Calu3 (cell line): ENCODE measurements at regions not wholly inside any gene's neighbourhood (a gene's known extent, or its start where the extent isn't known, plus 50 kb on each side); places are given as distances from the start of the nearest gene placed in this dataset.

Source experiments
- BruUV-seq: library from RNA; stranded (reverse); fragments of 400-500 nt; replicated peaks from 2 replicates; lab custom pipeline; 2021; lab: Mats Ljungman, UMichigan
- CTCF ChIA-PET: fragments of 300-600 bp; sonication (Branson Sonifier 250); formaldehyde crosslinking; loops from one replicate; lab custom pipeline; 2022; ENCODE audit warnings: antibody characterized with exemption; lab: Charles Lee
- DNase-seq: peaks from one replicate; pipeline ENCODE4 v3.0.0; 2022
- H3K27ac Mint-ChIP-seq: one replicate; pipeline ENCODE4 v1.8.0; 2022; ENCODE audit warnings: mixed read lengths; ENCODE audit not compliant: unreplicated experiment
- H3K27me3 Mint-ChIP-seq: one replicate; pipeline ENCODE4 v1.8.0; 2022; ENCODE audit warnings: mixed read lengths; ENCODE audit not compliant: unreplicated experiment
- H3K36me3 Mint-ChIP-seq: one replicate; pipeline ENCODE4 v1.8.0; 2022; ENCODE audit warnings: mild to moderate bottlenecking, moderate library complexity, mixed read lengths; ENCODE audit not compliant: insufficient read depth, unreplicated experiment
- H3K4me1 Mint-ChIP-seq: one replicate; pipeline ENCODE4 v1.8.0; 2022; ENCODE audit warnings: mild to moderate bottlenecking, low read depth, mixed read lengths; ENCODE audit not compliant: unreplicated experiment
- H3K4me3 Mint-ChIP-seq: one replicate; pipeline ENCODE4 v1.8.0; 2022; ENCODE audit warnings: mild to moderate bottlenecking, low read depth, moderate library complexity, mixed read lengths; ENCODE audit not compliant: unreplicated experiment
- H3K9me3 Mint-ChIP-seq: one replicate; pipeline ENCODE4 v1.8.0; 2022; ENCODE audit warnings: low read depth, mixed read lengths; ENCODE audit not compliant: unreplicated experiment
- intact Hi-C: fragments of 100-400 bp; cut with micrococcal nuclease; formaldehyde crosslinking; loops from one replicate; pipeline ENCODE4 v1.10.0; 2022; ENCODE audit not compliant: unreplicated experiment
- TF ChIP-seq, protein P1 (sequence below): fragments of 200-600 bp; IDR thresholded peaks from one replicate; pipeline ENCODE4 v1.8.0; 2022; ENCODE audit warnings: antibody characterized with exemption; ENCODE audit not compliant: unreplicated experiment

DNA sequence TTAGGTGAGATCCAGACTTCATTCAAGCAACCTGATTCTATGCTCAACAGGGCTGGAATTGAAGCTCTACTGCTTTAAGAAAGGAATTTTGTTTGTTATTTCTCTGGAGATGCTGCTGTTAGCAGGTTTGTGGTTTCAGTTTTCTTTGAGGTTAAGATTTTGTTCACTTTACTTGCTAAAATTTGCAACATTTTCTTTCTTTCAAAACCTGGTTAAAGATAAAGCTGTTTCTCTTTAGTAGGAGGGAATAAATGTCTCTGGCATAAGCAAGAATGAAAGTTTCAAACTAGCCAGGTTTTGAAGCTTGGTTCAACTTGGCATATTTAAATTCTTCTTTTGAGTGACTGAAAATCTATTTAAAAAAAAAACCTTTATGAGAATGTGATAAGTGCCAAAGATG, 660.6 kb upstream of the NR3C2 start:
- no peaks in the 10 kb centered on the region for H3K4me1 Mint-ChIP-seq
- BruUV-seq: no TSS peak
- peaks cover 12% of the 10 kb centered on the region for H3K9me3 Mint-ChIP-seq
- no peaks in the 10 kb centered on the region for H3K36me3 Mint-ChIP-seq
- H3K4me3 Mint-ChIP-seq: no peak overlapping the region
- no peak for DNase-seq
- CTCF ChIA-PET: interaction anchor here (0.7 kb wide), 1 partner anchor 28 kb away, joined by 4 read pairs; no protein-coding TSS in a partner anchor
- intact Hi-C loops: no loop called here
- no peak overlapping the region for H3K27ac Mint-ChIP-seq
- TF ChIP-seq, protein P1, sequence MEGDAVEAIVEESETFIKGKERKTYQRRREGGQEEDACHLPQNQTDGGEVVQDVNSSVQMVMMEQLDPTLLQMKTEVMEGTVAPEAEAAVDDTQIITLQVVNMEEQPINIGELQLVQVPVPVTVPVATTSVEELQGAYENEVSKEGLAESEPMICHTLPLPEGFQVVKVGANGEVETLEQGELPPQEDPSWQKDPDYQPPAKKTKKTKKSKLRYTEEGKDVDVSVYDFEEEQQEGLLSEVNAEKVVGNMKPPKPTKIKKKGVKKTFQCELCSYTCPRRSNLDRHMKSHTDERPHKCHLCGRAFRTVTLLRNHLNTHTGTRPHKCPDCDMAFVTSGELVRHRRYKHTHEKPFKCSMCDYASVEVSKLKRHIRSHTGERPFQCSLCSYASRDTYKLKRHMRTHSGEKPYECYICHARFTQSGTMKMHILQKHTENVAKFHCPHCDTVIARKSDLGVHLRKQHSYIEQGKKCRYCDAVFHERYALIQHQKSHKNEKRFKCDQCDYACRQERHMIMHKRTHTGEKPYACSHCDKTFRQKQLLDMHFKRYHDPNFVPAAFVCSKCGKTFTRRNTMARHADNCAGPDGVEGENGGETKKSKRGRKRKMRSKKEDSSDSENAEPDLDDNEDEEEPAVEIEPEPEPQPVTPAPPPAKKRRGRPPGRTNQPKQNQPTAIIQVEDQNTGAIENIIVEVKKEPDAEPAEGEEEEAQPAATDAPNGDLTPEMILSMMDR: no peak
- H3K27me3 Mint-ChIP-seq: no peaks in the 10 kb centered on the region

DNA sequence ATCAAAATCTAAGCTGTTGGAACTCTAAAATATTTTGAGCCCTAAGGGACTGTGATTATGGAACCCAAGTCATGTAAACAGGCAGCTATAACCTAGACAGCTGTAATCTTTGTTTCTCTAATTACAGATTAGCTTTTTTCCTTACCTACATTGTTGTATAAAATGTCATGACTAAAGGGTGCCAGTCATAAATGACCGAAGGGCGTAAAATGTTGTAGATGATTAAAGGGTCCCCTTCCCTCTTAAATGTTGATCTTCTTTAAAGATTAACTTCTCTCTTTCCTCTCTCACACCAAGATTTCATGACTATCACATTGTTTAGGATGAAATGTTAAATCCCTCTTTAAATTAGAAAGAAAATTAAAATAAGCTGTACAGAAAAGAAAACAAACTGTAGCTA, 659.4 kb upstream of the NR3C2 start:
- H3K27ac Mint-ChIP-seq: no peak overlapping the region
- TF ChIP-seq, protein P1: no peak
- BruUV-seq: no TSS peak
- no peak overlapping the region for H3K4me3 Mint-ChIP-seq
- intact Hi-C loops: no loop called here
- H3K9me3 Mint-ChIP-seq: peaks cover 12% of the 10 kb centered on the region
- CTCF ChIA-PET: no interaction called here
- no peaks in the 10 kb centered on the region for H3K36me3 Mint-ChIP-seq
- no peaks in the 10 kb centered on the region for H3K27me3 Mint-ChIP-seq
- no peaks in the 10 kb centered on the region for H3K4me1 Mint-ChIP-seq
- DNase-seq: no peak

DNA sequence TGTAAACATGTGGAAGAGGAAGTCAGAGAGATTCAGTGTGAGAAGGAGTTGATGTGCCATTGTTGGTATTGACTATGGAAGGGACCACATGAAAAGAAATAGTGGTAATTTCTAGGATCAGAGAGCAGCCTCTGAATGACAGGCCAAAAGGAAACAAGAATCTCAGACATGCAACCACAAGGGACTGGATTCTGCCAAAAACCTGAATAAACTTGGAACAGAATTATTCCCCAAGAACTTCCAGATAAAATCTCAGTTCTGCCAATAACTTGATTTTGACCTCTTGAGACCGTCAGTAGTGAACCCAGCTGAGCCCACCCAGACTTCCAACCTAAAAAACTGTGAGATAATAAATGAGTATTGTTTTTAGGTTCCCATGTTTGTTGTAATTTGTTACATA, 653.6 kb upstream of the NR3C2 start:
- TF ChIP-seq, protein P1: no peak
- Mint-ChIP-seq H3K4me1 (no peaks in the 10 kb centered on the region), H3K4me3 (no peak overlapping the region), H3K27me3 (no peaks in the 10 kb centered on the region), H3K36me3 (no peaks in the 10 kb centered on the region), H3K9me3 (peaks cover 25% of the 10 kb centered on the region), H3K27ac (no peak overlapping the region)
- CTCF ChIA-PET: no interaction called here
- intact Hi-C loops: no loop called here
- DNase-seq: no peak
- BruUV-seq: no TSS peak

DNA sequence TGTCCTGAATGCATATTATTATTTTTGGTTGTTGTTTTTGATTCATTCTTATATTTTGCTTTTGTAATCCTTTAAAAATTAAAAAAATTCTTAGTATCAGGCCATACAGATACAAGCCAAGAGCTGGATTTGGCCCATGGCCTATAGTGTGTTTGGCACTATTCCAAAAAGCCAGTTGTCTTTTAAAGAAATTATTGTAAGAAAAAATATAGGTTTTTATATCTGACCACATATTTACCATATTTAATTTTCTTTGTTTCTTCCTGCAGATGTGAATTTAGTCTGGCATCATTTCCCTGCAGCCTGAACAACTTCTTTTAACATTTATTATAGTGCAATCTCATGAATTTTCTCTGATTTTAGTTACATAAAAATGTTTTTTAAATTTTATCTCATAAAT, 652.8 kb upstream of the NR3C2 start:
- Mint-ChIP-seq H3K36me3 (no peaks in the 10 kb centered on the region), H3K27ac (no peak overlapping the region), H3K4me1 (no peaks in the 10 kb centered on the region), H3K9me3 (peaks cover 22% of the 10 kb centered on the region), H3K4me3 (no peak overlapping the region), H3K27me3 (no peaks in the 10 kb centered on the region)
- intact Hi-C loops: no loop called here
- TF ChIP-seq, protein P1: no peak
- no TSS peak for BruUV-seq
- no peak for DNase-seq
- CTCF ChIA-PET: no interaction called here

DNA sequence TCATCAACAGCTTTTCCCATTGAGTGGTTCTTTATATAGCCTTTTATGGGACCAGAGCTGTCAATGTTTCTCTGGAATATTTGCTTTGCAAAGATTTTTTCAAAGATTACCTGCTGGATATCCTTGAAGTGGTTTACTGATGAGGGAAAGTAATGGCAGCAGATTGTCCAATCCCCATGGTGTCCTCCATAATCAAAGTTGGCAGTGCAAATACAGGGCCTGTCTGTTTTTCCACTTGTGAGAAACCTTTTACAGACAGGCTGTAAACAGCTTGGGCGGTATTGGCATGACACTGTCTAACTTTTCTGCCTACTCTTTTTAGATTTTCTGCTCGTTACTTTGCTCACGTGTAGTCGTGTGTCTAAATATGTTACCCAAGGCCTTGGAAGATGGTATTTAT, 641.9 kb upstream of the NR3C2 start:
- CTCF ChIA-PET: no interaction called here
- no TSS peak for BruUV-seq
- Mint-ChIP-seq H3K4me3 (no peak overlapping the region), H3K36me3 (no peaks in the 10 kb centered on the region), H3K27me3 (no peaks in the 10 kb centered on the region), H3K27ac (no peak overlapping the region), H3K4me1 (no peaks in the 10 kb centered on the region), H3K9me3 (peaks cover 3% of the 10 kb centered on the region)
- TF ChIP-seq, protein P1: no peak
- intact Hi-C loops: no loop called here
- no peak for DNase-seq
